NCI-H510A (cell line): ENCODE measurements at regions not wholly inside any gene's neighbourhood (a gene's known extent, or its start where the extent isn't known, plus 50 kb on each side); places are given as distances from the start of the nearest gene placed in this dataset.
"Not testable (repeated sequence)": the region's sequence is repeated elsewhere in the genome, so short reads cannot be mapped to it uniquely, and the experiment has no call there.

Source experiments
- DNase-seq: peaks from one replicate; lab custom pipeline; 2025; lab: John Stamatoyannopoulos, UW

DNA sequence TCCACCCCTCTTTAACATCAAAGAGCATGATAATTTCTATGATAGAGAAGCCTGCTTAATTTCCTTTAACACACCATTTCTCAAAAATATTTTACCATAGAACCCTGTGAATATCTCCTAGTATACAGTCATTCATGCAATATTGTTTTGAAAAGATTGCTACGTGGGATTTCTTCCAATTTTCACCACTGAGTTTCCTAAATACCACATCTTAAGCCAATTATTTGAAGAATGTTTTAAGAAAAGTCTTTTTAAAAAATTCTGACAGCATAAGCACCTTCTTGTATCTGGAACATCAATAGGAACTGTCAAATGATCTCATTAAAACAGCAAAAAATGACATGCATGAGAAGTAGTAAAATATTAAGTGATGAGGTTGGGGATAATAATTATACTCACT, 1126.7 kb downstream of the TUSC7 start:
- DNase-seq: no peak

DNA sequence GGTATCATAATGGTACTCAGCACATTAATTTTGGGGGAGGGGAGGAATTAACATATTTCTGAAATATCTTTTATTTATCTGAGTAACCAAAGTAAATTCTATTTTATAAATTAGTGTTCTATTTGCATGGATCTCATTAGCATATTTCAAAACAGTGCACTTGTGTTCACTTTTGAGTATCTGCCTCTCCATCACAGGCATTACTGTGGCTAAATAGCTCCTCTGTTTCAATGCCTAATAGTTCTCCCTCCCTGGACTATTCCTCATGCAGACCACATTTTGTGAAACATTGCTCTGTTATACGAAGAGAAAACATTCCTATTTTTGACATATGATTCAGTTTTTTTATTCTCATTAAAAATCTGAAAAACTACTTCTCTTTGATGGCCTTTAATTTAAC, 1127.8 kb downstream of the TUSC7 start:
- DNase-seq: no peak

DNA sequence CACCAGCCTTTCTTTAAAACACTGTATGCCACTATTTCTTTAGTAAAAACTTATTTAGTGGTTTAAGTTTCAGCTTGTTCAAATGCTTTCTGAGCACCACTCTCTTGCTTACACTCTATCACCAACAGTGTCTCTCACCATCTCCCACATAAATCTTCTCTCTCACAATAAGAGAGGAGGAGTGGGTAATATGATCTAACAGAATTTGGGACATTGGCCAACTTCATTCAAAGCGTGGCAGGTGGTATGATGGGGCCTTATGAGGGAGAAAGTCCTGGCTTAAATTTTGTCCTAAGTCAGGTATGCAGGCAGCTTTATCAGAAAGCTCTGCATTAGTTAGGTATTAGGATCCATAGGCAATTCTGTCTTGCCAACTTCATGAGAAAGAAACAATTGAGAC, 1132.5 kb downstream of the TUSC7 start:
- no peak for DNase-seq

DNA sequence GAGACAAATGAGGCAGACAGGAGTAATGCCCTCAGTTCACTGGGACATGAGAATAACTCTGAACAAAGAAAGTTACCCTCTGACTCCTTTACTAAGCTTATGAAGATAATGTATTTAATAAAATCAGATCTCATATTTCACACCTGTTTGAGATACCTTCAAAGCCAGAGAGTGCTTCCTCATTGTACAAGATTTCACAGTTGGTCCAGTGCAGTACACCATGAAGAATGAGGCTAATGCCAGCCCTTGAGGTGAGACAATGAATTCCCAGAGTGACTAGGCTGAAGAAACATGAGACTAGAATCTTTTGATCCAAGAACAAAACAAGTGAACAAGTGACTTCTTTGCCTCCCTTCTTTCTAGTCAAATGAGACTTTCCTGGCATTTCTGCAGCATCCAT, 1133.8 kb downstream of the TUSC7 start:
- no peak for DNase-seq

DNA sequence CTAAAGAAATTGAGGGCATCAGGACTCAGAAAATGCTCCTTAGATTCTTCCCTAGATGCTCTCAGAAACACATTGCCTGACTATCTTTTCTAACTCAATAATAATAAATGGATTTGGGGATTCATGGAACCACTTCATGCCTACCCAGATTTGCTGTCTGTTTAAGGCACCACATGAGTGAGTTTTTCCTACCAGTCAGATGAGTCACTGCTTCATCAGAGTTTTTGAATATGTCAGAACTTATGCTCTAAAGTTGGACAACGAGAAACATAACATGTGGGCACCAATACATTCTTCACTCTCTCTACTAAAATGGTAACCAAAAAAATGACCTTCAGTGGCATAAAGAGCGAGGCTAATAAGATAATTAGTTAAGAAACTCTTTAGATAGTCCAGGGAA, 1135.1 kb downstream of the TUSC7 start:
- no peak for DNase-seq

DNA sequence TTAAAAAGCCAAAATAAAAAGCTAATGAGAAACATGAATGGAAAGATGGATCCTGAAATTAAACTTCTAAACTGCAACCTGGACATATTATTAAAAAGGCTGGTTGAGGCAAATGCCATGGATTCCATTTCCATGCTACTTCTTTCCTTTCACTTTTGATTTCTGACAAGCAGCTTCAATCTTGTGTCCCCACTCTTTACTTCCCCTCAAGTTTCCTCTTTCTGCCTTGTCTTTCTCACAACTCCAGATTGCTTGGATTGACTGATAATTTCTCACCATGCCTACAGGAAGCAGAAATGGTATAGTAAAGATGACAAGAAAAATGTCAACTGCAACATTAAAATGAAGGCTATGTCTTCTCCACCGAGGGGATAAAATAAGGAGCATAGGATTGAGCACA, 1136.7 kb downstream of the TUSC7 start:
- DNase-seq: no peak

DNA sequence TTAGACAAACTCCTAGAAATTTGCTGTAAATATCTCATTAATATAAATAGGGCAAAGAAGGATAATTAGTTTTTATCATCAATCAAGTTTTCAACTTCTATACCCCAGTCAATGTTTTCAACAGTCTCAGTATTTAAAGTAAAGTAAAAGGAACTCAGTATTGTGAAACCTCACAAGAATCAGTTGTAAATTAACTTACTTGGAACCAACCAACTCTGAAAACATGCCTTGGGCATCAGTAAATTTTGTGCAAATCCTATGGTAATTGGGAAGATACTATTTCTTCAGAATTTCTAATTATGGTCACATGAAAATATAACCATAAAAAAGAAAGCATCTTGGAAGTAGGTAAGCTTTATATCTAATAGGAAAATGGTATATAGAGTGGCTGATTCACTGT, 1139.0 kb downstream of the TUSC7 start:
- no peak for DNase-seq

DNA sequence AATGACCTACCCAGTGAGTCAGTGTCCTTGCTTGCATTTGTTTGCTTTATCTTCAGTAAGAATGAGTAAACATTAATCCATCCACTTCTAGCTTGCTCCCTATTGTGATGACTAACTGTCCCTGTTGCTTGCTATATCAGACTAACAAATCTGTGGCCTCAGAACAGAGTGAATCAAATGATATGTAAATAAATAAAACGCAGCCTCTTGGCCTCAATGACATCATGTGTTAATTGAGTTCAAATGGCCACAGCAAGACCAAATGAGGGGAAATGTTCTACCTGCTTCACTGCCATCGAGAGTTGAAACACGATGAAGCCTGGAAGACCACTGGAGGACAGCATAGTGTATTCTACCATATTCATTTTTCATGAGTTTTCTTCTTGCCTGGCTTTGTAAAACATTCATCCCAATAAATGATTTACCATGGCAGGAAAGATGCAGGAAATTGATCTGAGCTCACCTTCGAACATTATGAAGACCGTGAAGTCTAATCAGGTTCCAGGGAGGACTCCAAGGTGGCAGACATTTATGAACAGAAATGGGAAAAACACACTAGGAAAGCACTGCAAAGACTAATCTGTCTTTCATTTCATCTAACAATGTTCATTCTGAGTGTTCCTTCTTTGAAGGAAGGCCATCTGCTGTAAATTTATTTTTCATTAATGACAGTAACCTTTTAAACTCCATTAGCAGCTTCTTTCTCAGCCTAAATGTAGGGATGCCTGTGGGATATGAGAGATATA, 1144.5 kb downstream of the TUSC7 start:
- DNase-seq: peak; percentile 34

DNA sequence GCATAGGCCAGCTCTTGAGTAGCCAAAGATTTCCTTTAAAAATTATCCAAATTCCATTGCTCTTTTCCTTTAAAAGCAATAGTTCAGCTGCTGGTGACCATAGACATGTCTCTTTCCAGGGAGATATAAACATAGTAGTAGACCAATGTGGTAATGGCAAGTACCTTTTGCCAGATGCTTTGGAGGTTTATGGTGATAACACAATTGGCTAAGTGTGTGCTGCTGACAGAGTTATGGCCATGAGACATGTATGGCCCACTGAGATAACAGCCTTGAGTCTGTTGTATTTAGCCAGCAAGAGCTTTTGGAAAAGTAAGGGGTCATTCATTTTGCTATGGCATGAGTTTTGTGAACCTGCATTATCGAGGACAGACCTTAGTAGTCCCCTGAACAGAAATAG, 1146.8 kb downstream of the TUSC7 start:
- no peak for DNase-seq

DNA sequence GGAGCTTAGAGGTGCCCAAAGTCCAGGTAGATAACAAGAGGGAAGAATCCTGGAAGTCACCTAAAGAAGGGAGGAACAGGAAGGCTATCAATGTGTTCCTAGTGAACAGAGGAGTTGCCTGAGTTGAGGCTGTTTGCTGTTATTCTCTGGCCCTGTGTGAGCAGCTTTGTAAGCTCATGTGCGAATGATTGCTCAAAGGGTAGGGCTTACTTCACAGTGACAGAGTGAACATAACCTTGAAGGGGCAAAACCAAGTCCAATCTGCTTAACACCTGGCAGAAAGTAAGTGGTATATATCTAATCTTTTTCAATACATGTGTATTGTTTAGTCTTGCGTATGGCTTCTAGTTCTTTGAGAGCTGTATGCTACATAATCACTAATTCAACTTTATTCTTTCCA, 1153.6 kb downstream of the TUSC7 start:
- DNase-seq: no peak

DNA sequence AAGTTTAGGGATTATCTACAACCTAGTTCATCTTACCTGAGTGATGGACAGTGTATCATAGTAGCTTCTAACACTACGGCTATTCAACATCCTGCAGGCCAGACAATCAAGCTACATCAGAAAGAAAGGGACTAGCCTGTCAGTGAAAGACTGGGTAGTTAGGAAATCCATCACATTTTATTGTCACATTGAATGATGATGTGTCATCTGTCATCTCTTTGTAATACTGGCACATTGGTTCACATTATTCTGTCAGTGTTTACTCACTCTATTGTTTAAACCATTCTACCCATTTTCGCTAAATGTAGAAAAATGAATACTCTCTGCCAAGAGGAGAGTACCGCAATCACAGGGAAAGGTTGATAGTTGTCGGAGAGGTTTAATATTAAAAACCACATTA, 1155.8 kb downstream of the TUSC7 start:
- DNase-seq: no peak

DNA sequence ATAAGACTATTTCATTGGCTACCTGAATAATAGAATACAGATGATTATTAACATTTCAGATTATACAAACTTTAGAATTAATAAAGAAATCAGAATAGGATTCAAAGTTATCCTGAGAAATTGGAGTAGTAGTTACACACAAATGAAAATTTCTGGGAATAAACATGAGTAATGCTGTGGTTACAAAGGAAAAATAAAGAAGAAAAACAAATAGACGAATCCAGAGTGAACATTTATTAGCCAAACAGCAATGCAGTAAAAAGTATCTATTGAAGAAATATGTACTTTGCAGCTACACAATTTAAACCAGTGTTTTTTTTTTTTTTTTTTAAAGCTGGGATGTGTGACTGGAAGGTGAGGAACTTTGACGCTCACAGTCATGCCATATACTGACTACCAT, 1159.2 kb downstream of the TUSC7 start:
- DNase-seq: no peak

DNA sequence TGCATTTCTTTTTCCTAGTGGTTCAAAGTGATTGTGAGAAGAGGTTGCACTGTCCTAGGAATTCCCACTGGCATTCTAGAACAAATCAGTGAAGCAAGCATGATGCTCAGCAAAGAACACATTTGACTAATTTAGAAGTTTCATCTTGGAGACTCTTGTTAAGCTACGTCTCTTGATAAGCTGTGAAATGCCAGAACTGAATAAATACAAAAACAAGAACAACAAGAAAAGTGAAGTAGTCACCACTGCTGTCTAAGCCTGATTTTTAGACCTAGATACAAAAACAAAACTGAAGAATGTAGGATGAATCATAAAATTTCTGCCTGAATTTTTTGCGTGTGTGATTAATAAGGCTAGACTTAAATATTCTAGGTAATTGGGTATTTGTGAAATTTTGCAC, 1162.4 kb downstream of the TUSC7 start:
- DNase-seq: no peak

DNA sequence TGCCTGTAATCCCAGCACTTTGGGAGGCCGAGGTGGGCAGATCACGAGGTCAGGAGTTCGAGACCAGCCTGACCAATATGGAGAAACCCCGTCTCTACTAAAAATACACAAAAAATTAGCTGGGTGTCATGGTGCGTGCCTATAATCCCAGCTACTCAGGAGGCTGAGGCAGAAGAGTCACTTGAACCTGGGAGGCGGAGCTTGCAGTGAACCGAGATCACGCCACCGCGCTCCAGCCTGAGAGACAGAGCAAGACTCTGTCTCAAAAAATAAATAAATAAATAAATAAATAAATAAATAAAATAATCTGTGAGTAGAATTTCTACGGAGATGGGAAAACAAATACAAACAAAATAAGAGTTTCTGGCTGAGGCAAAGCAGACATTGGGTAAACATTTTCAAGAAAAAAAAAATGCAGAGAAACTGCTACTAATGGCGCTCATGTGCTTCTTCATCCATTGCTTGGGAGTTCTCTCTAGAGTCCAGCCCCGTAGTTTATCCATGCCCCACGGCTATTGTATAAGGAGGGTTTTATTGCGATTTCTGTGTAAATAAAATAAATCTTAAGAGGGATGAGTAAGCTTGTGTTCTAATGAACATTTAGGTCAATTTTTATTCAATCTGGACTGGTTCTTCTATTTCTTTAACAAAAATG, 1161.9 kb downstream of the IGSF11 start:
- not testable (repeated sequence) for DNase-seq

DNA sequence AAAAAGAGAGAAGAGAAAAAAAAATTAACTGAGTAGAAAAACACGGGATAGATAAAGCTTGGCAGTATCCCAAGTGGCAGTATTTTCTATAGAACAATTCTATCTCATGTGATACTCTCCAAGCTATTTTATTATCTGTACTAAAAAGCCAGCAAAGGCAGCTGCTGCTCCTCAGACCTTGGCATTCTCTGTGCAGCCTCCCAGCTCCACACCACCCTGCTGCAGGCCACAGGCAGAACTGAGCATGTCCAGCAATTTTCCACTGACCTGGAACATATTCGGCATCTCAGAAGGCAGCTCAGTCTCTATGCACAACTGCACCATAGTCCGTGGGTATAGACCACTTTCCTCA, 1161.4 kb downstream of the IGSF11 start:
- no peak for DNase-seq

DNA sequence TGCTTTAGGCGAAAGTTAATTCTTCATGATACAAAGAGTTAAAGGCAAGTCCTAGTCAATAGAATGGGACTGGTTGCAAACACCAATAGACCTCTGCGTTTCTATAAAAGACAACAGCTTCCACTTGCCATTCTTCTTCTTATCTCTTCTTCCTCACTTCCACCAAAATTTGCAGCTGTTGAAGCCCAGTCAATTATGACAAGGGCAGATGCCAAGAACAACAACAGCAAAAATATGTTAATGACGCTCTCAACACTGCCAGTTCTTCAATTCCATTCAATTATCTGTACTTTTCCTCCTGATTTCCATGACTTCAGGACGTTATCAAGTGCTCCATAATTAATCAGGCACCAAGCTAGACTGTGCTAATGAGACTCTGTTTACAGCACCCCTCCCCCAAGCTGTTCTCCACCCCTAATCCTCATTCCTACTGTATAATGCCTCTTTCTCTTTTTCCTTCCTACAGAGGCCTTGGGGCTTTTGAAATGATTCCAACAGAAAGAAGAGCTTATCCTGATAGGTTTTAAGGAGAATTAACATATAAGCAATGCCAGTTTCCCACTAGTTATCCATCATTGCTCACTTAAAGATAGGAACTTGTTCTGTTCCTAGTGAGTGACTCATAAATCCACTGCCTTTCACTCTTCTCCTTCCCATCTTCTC, 1160.5 kb downstream of the IGSF11 start:
- no peak for DNase-seq

DNA sequence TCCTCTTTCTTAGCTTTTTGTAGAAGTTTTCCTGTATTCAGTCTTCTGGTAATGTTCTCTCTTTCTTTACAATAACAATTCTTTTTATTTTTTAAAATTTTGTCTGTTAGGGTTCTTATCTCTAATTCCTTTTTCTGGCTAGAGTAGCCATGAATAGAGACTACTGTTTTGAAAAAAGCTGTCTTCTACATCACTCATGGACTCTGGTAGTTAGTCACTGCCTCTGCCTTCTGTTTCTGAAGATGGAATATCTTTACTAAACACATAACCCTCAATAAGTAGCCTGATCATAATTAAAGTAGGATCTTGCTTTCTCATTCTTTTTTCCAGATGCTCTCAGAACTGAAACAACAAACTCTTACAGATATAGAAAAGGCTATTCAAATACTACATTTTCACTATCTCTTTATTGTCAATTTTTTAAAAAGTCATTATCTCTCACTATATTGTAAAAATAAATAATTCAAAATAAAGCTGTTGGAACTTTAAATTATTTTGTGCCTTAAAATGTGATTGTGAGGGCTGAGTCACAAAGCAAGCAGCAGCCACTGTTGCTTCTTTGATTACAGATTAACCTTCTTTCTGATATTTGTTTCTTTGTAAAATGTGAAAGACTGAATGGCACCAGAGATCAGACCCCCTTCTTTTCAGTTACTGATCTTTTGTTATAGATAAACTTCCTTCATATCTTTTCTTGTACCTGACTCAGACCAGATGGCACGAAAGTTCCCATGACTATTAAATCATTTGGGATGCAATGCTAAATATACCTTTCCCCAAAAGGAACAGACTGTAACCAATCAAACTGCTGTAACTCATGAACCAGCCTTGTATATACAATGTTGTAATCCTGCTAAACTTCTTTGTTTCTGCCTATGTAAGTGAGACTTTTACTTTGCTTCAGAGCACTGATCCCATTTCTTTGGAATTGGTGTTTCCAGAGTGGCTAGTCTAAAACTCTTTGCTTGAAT, 1159.5 kb downstream of the IGSF11 start:
- no peak for DNase-seq

DNA sequence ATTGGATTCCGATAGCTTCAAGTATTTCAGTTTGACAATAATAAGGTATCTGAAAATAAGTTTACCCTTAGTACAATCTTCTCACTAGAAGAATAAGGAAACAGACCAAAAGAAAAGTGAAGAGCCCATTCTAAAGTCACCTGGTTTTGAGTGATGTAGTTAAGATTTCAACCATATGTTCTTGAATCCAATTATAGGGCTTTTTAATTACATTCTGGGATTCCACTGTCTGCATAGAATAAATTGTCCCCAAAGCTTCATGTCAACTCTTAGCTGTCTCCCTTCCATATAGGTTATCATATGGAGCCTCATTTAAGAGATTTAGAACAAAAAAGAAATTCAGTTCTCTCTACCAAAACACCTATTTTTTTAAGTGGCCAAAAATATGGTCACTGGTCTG, 1158.8 kb downstream of the IGSF11 start:
- no peak for DNase-seq

DNA sequence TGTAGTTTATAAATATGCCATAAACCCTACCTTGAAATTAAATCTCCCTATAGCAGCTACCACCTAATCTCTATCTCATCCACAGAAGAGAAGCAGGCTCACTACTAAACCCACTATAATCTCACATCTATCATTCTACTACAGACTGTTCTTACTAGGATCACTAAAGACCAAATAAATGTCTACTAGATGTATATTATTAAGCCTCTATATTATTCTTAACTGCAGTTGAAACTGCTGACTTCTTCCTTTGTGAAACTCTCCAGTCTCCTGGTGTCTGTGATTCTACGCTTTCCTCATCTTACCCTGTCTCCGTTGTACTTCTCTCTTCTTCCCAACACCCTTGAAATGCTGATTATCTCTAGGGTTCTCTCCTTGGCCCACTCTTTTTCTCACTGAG, 1154.0 kb downstream of the IGSF11 start:
- no peak for DNase-seq

DNA sequence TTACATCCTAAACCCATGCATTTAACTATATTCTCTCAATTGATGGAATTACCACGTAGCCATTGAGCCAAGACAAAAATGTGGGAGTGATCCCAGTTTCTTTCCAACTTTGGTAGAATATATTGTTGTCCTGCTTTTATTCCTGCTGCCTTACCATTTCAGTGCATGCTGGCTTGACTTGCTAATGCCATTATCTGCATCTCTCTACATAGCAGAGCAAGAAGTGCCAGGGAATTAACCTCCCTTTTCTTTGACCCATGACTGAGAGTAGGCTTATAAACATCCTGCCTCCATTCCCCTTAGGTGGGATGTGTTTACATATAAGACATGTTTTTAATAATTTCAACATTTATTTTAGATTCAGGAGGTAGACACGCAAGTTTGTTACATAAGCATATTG, 1153.4 kb downstream of the IGSF11 start:
- no peak for DNase-seq

DNA sequence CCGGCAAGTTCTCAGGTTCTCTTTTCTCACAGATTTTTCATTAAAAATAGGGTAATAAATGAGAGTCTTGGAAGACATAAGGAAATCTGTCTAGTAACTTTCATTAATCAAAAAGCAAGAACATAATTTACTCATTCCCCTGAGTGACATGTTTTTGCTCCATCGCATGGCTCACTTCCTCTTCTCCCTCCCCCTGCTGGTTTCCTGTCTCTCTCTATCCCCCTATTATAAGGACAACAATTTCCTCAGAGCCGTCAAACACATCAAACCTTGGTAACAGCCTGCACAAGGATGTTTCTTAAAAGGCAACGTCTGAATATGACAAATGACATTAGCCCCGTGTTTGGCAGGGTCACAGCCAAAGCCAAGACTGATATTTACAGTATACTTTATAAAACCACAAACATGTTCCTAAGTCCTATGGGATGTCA, 1149.6 kb downstream of the IGSF11 start:
- DNase-seq: peak; percentile 15

DNA sequence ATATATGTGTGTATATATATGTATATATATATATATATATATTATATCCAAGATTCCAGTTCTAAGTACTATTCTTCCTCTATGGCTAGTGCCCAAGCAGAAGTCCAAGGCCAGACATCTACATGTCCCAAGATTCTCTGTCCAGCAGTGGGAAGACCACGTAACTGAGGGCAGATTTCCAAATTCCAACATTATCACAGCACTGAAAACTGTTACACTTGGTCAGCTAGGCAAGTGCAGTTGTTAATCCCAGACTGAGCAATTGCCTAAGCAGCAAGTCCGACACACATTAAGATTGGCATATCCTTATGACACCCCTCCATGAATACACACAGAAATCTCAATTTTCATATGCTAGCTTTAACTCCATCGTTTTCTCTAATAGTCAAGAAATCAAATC, 1148.5 kb downstream of the IGSF11 start:
- DNase-seq: no peak
